DMS153 (cell line): ENCODE measurements at regions not wholly inside any gene's neighbourhood (a gene's known extent, or its start where the extent isn't known, plus 50 kb on each side); places are given as distances from the start of the nearest gene placed in this dataset.
A peak's percentile ranks its signal among the peaks of the same experiment; 100 is the strongest.

Experiments used
- DNase-seq: peaks from one replicate; lab custom pipeline; 2025; lab: John Stamatoyannopoulos, UW

DNA sequence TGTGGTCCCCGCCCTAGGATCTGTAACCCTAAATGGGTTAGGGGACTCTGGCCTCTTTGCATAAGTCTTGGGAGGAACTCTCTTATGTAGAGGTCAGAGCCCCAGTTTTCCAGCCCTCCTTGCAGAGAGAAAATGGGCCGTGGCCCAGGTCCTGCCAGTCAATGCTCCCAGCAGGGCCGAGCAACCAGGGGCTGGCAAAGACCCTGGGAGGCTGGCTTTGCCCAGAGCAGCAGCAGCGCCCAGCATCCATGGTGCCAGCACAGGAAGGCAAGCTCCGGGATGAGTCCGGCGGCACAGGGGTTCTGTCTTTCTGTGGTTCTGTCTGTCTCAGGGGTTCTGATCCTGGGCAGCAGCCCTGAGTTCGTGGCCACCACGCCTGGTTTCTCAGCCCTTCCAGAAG, 684.8 kb downstream of the BRD1 start:
- DNase-seq, result no peak

DNA sequence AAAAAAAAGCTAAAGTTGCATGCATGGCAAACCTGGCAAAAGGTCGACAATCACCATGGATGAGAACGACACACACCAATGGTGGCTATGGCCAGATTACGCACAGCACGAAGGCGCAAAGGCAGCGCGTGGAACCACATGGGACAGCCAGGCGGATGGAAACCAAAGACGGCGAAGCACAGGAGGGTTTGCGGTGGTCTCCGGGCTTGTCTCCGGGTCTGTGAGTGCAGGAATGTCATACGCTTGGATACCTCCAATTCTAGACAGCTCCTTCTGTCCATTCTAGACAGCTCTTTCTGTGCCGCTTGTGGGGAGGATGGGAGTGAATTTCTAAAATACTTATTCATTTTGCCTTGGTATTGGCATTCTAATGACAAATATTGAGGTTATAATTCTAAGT, 685.4 kb downstream of the BRD1 start:
- no peak for DNase-seq

DNA sequence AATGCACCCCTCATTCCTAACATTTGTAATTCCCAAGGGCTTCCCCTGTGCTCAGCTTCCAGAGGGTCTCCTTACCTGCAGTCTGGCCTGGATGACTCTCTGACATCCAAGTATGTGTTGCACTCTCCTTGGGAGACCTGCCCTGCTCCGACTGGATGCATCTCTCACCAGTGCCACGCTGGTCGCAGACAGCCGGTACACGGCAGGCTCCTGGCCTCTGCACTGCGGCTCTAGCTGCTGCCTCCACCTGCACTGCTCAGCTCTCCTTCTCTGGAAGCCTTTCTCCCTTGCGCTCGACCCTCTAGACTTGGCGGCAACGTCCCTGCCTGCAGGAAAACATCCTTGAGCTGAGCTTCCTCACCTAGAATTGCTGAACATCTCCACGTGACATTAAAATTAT, 685.9 kb downstream of the BRD1 start:
- DNase-seq, result no peak

DNA sequence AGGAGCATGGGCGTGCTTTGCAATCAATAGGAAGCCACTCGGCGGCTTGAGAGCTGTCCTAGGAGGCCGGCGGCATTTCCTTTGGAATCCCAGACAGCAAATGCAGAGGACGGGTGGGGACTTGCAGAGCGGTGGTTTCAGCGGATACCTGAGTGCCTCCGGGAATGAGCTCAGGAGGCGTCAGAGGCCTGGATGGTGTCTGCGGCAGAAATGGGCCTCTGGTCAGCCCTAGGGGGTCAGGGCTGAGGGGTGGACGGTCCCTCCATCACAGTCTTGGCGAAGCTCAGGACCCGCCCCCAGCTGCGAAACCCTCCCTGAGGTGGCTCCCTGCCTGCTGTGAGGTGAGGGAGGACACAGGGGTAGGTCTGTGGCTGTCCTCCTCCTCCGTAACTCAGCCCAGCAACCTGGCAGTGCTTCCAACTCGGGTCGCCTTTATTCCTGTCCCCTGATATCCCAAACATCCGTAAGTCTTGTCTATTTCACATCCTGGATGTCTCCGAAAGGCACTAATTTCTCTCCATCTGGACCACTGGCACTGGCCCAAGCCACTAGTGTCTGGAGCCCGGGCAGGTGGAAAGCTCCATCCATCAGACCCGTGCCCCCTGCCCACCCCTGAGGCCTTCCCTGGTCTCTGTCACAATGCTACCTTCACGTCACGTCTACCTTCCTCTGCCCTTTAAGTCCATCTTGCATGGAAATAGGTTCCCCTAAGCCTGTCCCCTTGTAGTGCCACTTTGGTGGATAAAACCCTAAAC, 686.6 kb downstream of the BRD1 start:
- no peak for DNase-seq

DNA sequence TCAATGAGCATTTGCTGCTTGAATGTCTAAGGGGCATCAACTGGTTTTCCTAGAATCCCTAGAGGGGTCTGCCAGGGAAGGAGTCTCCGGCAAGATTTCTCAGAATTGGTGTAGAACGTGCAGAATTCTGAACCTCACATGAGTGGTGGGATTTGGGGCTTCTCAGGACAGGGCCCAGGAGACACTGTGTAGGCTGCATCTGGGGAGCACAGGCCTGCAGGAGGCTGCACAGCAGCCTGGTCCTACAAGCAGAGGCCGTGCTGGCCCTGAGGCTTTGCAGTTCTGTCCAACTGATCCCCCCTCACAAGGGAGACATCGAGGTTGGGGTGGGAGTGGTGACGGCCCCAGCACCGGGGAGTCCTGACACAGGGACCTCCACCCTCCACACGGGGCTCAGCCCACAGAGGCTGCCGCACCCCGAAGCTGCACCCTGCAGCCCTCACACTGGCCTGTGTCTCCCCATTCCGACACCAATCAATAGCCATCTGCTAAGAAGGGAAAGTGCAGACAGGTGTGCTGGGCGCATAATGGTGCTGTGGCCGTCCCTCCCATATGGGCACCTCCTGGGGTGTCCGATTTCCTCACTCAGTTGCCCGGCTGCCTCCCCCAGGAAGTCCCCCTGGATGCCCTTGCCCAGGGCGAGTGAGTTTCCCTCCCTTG, 688.1 kb downstream of the BRD1 start:
- no peak for DNase-seq

DNA sequence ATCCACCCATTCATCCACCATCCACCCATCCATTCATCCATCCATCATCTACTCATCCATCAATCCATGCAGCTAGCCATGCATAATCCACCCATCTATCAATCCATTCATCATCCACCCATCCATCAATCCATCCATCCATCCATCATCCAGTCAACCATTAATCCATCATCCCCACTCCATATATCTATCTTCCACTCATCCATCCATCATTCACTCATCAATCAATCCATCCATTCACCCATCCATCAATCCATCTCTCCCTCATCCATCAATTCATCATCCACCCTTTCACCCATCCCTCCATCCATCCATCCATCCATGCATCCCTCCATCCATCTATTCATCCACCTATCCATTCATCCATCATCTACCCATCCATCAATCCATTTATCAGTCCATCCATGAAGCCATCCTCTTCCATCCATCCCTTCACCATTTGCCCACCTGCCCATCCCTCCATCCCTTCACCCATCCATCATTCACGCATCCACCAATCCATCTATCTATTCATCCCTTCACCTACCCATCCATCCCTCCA, 689.4 kb downstream of the BRD1 start:
- DNase-seq, result no peak

DNA sequence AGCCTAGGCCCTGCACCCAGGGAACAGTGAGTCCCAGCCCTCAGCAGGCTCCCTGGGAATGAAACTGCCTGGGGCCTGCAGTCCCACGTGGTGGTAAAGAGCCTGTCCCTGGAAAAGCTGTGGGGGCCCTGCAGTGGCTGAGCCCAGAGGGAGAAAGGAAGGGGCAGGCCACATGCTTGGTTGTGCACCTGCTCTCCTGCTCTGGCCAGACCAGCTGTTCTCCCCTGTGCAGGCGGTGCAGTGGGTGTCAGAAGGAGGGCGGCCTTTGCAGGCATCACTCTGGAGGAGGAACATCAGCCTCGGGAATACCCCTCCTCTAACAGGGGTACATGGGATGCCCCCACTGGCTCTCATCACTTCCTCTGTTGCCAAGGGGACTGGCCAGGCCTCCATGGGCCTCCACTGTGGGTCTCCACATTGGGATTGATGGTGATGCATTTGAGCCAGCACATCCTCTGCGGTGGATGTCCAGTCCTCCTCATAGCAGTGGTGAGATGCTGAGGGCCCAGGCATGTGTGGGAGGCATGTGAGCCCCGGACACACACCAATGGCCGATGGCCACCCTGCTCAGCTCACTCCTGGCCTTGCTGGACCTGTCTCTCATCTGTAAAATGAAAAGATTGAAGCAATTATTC, 690.4 kb downstream of the BRD1 start:
- no peak for DNase-seq

DNA sequence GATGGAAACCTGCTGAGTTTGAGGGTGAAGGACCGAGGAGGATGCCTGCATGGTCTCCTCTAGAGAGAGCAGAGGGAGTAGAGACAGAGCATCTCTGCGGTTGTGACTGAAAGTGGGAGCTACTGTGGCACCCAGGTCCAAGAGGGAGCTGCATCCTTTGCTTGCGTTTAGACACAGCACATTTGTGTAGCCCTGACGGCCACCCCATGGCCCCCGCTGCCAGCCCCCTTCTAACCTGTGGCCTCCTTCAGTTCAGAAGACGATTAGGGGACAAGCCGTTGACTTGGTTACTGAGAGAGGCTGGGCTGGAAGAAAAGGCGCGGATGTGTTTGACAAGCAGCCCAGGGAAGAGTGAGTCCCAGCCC, 690.9 kb downstream of the BRD1 start:
- no peak for DNase-seq

DNA sequence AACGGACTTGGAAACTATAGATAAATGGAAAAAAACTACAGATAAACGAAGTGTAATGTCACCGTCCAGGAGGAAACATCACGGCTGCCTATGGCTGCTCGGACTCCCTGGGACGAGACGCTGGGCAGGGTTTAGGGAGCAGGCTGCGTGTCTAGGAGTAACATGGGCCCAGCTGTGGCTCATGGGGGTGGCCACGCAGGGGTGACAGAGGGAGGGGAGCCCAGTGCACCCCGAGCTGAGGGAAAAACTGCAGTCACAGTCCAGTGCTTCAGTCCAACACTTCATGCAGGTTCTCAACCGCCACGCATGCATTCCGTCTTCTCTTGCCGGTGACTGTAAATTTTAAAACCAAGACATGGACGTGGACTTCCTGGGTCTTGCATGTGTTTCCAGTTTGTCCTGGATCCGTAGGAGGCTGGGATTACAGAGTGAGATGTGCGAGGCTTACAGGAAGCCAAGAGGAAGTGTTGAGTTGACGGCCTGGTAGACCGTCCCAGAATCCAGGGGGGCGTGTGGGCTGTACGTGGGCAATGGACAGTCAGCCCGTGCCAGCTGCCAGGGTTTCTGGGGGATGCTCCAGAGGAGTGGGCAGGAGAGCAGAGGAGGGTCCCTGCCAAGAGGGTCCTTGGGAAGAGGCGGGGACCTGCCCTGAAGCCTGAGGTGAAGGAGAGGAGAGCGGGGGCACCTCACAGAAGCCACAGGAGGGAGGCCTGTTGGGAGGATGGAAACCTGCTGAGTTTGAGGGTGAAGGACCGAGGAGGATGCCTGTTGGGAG, 691.4 kb downstream of the BRD1 start:
- no peak for DNase-seq

DNA sequence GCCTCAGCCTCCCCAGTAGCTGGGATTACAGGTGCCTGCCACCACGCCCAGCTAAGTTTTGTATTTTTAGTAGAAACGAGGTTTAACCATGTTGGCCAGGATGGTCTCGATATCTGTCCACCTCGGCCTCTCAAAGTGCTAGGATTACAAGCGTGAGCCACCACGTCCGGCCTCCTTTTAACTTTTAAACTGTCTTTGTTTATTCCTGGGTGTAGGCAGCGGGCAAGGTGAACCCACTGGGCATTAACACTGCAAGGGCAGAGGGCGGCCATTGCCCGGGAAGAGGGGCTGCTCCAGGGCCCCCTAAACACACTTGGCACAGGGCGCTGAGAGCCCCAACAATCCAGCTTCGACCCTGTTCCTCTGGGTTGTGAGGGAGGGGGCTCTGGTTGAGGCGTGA, 693.6 kb downstream of the BRD1 start:
- no peak for DNase-seq

DNA sequence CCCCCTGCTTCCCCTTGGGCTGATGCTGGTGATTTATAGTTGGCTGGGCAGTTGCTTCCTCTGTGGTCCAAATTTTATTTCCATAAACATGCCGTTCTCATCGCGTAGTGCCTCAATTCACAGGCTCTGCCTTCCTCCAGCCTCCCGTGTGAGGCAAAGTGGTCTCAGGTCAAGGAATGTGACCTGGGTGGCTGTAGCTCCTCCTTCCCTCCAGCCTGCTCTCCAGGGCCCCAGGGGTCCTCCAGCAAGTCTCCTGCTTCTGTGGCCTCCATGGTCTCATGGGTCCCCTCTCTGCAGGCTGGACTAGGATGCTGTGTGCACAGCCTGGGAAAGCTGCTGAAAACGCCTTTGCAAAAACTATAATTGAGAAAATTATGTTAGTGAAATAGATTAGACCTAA, 694.1 kb downstream of the BRD1 start:
- DNase-seq, result no peak

DNA sequence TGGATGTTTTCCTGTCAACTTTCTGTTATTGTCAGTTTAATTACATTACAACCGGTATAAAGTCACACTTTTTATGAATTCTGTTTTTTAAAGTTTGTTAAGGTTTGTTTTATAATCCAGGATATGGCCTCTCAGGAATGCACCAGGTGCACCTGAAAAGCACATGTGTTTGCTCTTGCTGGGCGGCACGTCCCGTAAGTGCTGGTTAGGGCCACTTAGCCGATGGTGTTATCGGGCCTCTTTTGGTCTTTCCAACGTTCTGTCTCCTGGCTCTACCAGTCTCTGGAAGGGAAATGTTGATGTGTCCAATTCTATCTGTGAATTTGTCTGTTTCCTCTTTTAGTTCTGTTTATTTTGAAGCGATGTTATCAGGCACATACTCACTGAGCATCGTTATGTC, 695.7 kb downstream of the BRD1 start:
- DNase-seq, result peak; percentile 91

DNA sequence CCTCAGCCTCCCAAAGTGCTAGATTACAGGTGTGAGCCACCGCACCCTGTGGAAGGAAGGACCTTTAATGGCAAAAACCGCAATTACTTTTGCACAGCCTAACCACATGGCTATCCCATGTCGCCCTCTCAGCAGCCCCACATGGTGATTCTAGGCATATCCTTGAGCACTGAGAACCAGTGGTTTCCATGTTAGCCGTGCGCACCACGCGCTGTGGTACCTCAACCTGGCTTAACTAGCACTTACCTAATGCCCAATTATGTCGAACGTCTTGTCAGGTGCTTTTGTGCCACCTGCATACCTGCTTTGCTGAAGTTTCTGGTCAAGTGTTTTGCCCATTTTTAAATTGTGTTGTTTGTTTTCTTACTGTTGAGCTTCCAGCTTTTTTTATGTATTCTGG, 697.9 kb downstream of the BRD1 start:
- DNase-seq, result no peak

DNA sequence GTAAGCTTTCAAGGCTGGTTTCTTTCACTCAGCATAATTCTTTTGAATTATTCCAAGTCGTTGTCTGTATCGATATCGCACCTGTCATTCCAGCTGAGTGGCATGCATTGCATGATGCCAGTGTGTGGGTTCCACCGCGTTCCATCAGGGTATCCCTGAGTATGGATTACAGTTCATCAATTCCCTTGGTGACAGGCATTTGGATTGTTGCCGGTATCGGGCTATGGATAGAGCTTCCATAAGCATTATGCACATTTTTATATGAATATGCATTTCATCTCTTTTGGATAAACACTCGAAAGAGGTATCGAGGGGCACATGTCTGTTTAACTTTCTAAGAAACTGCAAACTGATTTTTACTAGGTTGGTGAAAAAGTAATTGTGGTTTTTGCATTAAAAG, 698.8 kb downstream of the BRD1 start:
- DNase-seq, result no peak

DNA sequence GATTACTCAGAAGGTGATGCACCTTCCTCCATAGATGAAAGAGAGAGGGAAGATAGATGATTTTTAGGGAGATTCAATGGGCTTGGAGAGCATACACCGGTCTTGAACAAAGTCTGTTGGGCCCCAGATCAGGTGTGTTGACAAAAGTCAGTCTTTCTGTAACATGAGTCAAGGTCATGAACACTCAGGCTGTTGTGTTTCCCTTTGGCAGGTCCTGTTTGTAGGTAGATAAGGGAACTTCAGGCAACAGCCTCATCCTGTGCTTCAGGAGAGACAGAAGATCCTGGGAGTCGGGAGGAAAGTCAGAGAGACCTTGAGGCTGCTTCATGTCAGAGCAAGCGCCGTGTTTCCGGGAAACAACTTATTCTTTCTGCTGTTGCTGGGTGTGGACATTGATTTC, 703.1 kb downstream of the BRD1 start:
- DNase-seq, result peak; percentile 33

DNA sequence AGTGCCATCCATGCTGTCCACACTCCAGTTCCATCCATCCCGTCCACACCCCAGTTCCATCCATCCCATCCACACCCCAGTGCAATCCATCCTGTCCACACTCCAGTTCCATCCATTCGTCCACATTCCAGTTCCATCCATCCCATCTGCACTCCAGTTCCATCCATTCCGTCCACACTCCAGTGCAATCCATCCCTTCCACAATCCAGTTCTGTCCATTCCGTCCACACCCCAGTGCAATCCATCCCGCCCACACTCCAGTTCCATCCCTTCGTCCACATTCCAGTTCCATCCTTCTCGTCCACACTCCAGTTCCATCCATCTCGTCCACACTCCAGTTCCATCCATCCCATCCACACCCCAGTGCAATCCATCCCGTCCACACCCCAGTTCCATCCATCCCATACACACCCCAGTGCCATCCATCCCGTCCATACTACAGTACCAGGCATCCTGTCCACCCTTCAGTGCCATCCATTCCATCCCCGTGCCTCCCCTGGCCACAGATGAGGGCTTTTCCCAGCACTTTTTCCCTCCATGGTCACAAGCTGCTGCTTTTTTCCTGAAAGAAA, 704.0 kb downstream of the BRD1 start:
- DNase-seq, result no peak

DNA sequence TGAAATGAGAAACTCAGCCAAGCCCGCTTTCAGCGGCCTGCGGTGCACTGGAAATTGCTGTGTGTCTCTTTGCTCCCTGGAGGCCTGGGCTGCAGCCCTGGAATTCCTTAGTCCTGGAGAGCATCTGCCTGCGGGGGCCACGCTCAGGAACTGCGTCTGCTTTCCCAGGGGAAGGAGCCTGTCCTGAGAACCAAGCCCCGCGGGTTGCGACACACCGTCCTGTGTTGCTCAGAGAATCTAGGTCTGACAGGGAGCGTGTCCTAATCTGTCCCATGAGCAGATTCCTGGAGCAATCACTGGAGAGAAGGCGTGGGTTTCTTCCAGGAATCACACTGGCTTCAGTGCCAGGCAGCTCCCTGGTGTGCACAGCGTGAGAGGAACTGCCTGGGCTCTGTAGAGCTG, 708.1 kb downstream of the BRD1 start:
- DNase-seq, result no peak

DNA sequence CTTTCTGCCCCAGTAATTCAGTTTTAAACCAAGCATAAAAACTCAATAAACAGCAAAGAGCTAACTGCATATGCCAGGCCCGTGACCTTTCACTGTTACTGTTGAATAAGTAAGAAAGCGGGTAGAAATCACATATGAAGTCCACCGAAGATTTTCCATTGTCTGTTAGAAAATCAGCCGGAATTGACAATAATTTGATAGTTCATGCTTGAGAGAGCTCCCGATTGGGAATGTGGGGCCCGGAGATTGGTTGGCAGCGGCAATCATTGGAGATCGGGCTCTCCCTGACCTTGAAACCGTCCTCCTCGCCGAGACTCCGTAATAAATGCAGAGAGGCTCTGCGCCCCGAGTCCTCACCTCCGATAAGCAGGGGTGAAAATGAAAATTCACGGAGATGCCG, 709.6 kb downstream of the BRD1 start:
- DNase-seq, result no peak

DNA sequence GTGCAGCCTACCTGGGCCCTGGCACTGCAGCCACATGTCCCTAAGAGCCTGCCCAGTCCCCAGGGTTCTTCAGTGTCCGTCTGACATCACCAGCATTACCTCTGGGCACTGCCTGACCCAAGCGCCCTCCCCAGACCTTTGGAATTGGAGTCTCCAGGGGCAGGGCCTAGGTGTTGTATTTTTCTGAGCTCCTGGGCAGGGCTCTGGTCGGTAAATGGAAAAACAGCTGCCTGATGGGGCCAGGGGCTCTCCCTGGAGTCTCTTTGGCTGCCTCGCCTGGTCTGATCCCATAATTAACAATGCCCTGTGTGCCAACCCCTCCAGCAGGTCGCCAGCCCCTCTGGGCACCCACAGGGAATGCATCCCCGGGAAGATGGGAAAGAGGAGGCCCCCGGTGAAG, 710.2 kb downstream of the BRD1 start:
- no peak for DNase-seq

DNA sequence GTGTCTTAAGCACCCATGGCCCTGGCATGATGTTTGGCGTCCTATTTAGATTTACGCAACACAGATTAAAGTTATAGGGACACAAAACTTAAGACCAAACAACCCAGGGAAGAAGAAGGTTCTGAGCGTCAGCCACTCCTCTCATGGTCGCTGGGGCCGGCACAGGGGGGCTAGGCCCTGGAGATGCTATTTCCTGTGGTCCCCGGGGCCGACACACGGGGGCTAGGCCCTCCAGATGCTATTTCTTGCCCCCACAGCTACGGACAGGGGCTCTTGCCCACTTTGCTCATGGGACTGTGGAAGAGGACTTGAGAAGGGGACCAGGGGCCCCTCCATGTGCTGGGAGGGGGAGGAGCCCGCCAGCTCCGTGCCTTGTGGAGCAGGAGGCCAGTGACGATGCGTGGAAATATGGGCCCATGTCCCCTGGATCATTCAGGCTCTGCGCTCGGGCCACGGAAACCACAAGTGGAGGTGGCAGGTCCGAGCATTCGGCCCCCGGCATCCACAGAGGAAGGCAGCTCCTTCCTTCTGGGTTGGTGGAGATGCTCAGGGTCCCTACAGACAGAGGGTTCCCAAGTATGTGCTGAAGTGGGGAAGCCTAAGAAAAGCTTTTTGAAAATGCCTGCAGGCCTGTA, 711.1 kb downstream of the BRD1 start:
- no peak for DNase-seq

DNA sequence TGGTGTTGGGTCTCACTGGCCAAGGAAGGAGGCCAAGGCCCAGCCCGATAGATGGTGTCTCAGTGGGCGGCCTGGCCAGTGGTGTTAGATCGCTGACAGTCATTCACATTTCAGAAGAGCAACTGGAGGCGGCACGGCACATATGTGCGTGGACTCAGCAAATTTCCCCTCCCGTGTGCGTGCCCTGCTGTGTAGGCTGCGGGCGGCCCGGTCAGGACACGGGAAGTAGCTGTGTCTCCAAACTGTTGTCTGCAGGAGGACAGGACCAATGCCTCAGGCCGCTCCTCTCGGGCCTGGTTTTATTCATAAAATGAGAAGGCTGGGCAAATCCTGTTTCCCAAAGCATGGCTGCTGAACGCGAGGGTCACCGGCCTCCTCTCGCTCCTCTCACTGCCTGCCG, 711.7 kb downstream of the BRD1 start:
- DNase-seq, result no peak

DNA sequence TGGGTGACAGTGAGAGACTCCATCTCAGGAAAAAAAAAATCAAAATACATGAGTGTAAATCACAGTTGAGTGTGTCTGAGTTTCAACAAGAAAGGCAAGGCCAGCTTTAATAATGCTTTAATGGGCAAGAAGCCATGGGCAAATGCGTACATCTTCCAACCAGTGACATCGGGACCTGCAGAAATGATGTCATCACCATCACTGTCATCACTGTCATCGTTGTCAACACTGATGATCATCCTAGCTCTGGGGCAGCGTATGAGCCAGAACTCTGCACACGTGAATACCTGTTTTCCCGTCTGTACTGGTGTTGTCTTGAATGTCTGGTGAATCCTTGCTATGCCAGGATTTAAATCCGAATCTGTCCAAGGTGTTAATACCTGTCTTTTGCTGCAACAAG, 712.5 kb downstream of the BRD1 start:
- no peak for DNase-seq
